ENCODE measurements at regions not wholly inside any gene's neighbourhood (a gene's known extent, or its start where the extent isn't known, plus 50 kb on each side); places are given as distances from the start of the nearest gene placed in this dataset.

GRCh38 chr5:4440536-4440935 is 699.6 kb upstream of the ADAMTS16 start:
- TF ChIP-seq ARNT (IDR thresholded peaks at IDR 0.05), result no peak
- no peak for TF ChIP-seq FOXA1 (IDR thresholded peaks at IDR 0.05)
- no peak for TF ChIP-seq FOXM1 (IDR thresholded peaks at IDR 0.05; ENCODE audit: borderline replicate concordance)
- no peak for TF ChIP-seq NFRKB (IDR thresholded peaks at IDR 0.05)
- TF ChIP-seq ELF4 (IDR thresholded peaks at IDR 0.05), result no peak
- no peak for TF ChIP-seq HDGF (IDR thresholded peaks at IDR 0.05; ENCODE audit: borderline replicate concordance)
- no peak for TF ChIP-seq SP1 (IDR thresholded peaks at IDR 0.05)
- TF ChIP-seq LEF1 (IDR thresholded peaks at IDR 0.05; ENCODE audit: borderline replicate concordance), result no peak
- no peak for TF ChIP-seq PKNOX1 (IDR thresholded peaks at IDR 0.05)
- TF ChIP-seq SUZ12 (IDR thresholded peaks at IDR 0.05), result no peak
- no peak for TF ChIP-seq BHLHE40 (IDR thresholded peaks at IDR 0.05; ENCODE audit: borderline replicate concordance)
- no peak for TF ChIP-seq TARDBP (IDR thresholded peaks at IDR 0.05)
- no peak for TF ChIP-seq FOXK2 (IDR thresholded peaks at IDR 0.05)
- no peak for TF ChIP-seq L3MBTL2 (conservative IDR thresholded peaks at IDR 0.05)

Data from HEK293T (cell line).